ENCODE measurements at regions not wholly inside any gene's neighbourhood (a gene's known extent, or its start where the extent isn't known, plus 50 kb on each side); places are given as distances from the start of the nearest gene placed in this dataset.

- TF ChIP-seq CTCF (IDR thresholded peaks at IDR 0.05; ENCODE audit: insufficient read depth, low read length) (no peak), REST (IDR thresholded peaks at IDR 0.05; ENCODE audit: insufficient replicate concordance, low read depth) (no peak)
Observed at GRCh38 chr13:34750078-34750931, 191.8 kb upstream of the NBEA start.

Data from HL-60 (cell line).